NCI-H82 treated with DMSO at 0.1 percent for 48 hours (cell line): ENCODE measurements at regions not wholly inside any gene's neighbourhood (a gene's known extent, or its start where the extent isn't known, plus 50 kb on each side); places are given as distances from the start of the nearest gene placed in this dataset.

Experiments
- DNase-seq: peaks from one replicate; lab custom pipeline; 2025; ENCODE audit not compliant: unreplicated experiment; lab: John Stamatoyannopoulos, UW

DNA sequence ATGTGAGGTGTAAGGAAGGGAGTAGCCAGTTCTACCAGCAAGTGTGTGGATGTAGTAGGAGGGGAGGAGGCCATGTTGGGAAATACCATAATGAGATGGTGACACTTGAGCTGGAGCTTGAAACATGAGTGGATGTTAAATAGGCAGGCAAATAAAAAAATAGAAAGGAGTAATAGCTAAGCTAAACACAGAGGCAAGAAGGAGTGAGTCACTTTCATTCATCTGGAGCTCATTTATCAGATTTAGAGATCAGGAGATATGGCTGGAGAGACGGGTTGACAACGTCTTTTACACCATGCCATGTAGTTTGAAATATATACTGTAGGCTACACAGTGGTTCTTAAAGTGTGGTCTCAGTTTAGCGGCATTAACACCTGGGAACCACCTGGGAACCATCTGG is 390.5 kb downstream of the DIPK2A start:
- no peak for DNase-seq

- DNase-seq: no peak
Observed at GRCh38 chr3:144363856-144364255, 392.2 kb downstream of the DIPK2A start.

DNA sequence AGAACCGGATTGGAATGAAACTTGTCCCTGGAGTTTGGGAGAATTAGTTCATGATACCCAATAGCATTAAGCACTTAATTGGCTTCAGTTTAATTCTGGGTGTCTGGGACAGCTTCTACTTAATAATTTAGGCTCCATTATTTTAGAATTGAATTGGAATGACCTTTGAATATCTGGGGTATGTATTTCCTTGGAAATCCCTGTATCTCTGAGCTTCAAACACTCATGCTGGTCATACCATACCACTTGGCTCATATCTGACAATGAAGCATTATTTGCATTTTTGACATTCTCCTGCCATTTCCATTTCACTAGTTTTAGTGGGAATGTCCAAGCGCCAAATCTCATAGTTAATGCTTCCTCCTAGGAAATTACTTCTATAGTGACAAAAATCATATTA is 393.1 kb downstream of the DIPK2A start:
- DNase-seq: peak; percentile 33

DNA sequence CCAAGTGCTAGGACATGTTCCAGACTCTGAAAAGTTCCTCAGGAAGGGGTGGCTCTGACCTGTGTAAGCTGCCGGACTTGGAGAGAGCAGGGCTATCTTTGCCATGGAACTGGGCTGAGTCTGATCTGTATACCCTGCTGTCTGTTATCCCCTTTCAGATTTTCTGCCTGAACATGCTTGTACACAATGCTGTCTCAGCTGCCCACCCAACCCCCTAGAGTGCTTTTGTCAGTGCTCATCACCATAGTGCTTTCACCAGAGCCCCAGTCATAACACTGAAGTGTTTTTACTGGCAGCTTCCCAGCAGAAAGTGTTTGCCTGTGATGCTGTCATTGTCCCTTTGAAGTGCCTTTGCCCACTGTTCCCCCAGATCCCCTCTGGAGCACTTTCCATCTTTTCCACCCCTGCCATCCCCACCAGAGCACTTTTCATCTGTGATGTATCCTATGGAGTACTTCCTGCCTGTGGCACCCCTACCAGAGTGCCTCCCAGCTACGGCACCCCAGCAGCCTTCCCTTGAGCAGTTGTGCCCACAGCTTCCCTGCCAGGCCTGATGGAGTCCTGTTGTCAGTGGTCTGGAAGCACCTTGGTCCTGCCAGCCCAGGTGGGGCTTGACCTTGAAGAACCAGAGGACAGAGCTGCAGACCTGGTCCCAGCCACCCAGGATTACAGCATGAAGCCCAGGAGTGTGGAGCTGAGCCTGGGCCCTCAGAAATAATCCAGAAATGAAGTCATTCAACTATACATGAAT is 397.7 kb downstream of the DIPK2A start:
- DNase-seq: no peak

DNA sequence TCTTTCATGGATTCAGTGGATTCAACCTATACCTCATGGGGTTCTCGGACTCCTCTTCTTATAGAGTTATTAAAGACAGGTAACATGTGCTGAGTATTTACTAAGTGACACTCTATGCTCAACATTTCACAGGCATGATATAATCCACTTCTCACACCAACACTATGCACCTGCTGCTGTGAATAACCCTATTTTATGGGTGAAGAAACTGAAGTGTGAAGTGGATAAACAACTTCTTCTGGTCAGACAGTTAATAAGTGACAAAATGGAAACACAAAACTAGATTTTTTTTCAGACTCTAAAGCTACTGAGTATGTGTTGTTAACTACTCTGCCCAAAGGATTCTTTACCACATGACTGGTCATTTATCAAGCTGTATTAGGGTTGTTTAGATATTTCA is 403.5 kb downstream of the DIPK2A start:
- DNase-seq: no peak

GRCh38 chr3:144380849-144381248 is 409.2 kb downstream of the DIPK2A start:
- DNase-seq: no peak

DNA sequence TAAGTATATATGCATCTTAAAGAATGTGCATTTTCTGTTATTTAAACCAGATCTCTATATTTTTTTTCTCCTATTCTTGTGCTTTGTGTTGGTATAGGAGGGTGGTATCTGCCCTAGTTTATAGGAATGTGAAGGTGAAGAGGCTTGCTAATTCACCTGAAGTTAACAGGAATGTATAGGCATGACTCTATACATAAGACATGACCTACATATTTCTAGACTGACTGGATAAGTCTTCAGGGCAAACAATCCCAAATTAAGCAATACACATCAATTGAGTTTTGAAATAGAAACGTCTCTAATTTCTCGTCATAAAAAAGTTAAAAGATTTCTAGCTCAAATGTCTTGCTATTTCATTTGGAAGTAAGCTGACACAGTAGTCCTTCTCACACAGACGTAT is 410.0 kb downstream of the DIPK2A start:
- DNase-seq: no peak

DNA sequence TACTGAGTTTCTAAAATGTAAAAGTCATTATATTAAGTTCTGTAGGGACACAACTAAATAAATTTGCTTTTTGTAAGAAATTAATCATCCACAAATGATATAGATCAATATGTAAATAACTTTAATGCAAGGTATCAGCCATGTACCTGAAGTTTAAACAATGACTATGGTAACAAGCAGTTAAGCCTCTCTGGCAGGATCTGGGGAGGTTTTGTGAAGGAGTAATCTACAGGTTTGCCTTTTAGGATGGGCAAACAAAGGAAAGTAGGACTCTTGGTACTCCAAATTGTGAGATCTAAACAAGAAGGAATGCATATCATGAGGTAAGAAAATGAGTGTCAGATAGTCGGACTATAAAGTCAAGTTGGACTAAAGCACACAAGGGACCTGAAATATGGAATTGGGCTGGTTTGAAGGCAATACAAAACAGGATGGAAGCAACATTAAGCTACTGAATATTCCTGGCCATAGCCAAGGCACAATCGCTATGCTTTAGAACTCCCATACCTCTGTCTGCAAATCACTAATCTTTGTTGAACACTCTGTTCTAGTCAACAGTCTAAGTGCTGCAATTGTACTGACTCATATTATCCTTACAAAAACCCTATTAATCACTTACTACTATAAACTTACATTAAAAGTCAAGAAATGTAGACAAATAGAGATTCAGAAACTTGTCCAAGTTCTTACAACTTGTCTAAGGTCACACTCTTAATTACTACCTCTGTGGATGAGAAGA is 412.8 kb downstream of the DIPK2A start:
- DNase-seq: no peak

- no peak for DNase-seq
Observed at GRCh38 chr3:144390786-144391185, 419.2 kb downstream of the DIPK2A start.

DNA sequence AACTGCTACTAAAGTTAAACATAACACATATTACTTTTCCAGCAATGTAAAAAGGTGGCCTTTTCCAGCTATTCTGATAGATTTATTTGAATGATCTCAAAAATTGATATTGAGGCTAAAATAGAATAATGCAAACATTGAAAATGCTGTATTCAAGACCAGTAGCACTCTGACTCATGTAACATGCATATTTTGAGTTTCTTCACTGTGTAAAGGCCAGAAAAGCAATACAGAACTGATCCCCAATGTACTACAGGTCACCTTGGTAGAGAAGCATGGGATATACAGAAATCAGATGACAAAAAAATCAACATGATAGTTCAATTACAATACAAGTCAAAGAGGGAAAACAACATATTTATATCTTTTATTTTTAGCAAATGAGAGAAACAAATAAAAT is 419.6 kb downstream of the DIPK2A start:
- DNase-seq: no peak

DNA sequence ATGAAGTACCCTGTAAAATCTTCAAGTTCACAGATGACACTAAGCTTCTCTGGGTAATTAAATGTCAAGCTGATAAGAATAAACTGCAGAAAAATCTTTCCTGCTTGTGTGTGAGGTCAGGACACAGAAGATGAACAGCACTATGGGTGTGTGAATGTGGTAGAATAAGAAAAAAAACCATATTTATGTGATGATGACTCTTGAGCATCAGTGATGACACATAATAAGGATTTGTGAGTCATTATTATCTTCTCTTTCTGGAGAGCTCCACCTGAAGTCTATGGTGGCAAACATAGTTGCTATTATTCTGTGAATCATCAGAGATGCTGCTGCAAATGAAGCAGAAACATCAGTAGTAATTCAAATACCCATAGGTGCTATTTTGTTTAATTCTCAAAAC is 422.4 kb downstream of the DIPK2A start:
- no peak for DNase-seq

DNA sequence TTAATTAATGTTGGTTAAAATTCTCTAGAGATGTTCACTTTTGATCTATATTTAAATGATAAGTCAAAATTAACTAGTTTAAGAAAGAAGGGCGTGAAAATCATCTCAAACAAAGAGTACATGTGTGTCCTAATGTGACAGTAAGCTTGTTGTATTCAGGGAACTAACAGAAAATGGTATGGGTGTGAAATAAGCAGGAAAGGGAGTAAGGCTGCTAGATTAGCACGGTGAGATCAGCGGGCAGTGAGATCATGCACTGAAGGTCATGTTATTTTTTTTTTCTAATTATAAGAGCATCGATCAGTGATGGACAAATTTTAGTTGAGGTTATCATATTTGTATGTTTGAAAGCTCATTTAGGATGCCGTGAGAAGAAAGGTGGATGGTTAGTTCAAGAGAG is 430.8 kb downstream of the DIPK2A start:
- DNase-seq: no peak

GRCh38 chr3:144403040-144403457 is 431.4 kb downstream of the DIPK2A start:
- peak; percentile 38 for DNase-seq

GRCh38 chr3:144407335-144407734 is 435.7 kb downstream of the DIPK2A start:
- no peak for DNase-seq

DNA sequence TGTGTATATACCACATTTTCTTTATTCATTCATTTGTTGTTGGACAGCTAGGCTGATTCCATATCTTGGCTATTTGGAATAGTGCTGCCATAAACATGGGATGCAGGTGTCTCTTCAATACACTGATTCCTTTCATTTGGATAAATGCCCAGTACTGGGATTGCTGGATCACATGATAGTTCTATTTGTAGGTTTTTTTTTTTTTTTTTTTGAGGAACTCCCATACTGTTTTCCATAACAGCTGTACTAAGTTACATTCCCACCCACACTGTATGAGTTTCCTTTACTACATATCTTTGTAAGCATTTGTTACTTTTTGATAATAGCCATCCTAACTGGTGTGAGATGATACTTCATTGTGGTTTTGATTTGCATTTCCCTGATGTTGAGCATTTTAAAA is 437.7 kb downstream of the DIPK2A start:
- no peak for DNase-seq

DNA sequence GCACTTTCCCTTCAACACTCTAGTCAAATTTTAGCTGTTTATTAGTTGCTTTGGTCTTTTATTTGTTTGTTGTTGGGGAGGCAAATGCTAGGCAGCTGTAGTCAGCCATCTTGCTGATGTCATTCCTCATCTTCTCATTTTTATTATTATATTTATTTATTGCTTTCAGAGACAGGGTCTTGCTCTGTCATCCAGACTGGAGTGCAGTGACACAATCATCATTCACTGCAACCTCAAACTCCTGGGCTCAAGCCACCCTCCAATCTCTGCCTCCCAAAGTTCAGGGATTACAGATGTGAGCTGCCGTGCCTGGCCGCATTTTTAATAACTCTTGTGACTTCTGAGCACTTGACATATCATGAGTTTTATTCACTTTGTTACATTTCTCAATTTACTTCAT is 441.4 kb downstream of the DIPK2A start:
- no peak for DNase-seq

DNA sequence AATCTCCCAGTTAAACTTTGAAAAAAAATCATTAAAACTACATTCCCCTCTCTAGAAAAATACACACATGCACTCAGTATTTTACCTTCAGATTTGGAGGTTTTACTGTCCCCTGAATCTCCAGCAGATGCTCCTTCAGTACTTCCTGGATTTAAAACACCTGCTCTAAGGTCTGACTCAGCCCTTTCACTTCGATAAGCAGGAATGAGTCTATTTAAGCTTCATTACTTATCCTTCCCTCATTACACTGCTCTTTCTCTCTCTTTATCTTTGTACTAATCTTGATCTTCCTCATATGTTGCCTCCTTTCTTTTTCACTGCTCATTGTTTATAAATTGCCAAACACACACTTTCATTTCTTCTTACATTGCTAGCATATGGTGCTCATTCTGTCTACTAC is 443.9 kb downstream of the DIPK2A start:
- peak; percentile 55 for DNase-seq

- no peak for DNase-seq
Observed at GRCh38 chr3:144424606-144425005, 453.0 kb downstream of the DIPK2A start.

GRCh38 chr3:144426366-144426765 is 454.7 kb downstream of the DIPK2A start:
- DNase-seq: no peak

GRCh38 chr3:144426967-144427366 is 455.3 kb downstream of the DIPK2A start:
- no peak for DNase-seq

DNA sequence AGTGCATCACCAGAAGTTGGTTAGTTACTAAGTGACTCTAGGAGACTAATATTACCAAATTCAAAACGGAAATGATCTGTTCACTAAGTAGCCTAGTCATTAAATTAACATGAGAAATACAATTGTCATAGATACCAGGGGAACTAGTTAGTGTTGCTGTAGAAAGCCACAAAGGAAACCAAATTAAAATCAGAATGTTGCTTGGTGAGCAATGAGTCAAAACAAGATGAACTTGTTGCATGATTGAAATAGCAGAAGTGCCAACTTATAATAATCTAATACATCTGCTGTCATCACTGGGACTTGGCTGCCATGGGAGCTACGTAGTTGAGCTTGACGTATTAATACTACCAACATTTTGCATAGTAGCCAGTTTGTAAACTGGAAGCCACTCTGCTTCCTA is 458.1 kb downstream of the DIPK2A start:
- no peak for DNase-seq

- DNase-seq: no peak
Observed at GRCh38 chr3:144431134-144431533, 459.5 kb downstream of the DIPK2A start.

DNA sequence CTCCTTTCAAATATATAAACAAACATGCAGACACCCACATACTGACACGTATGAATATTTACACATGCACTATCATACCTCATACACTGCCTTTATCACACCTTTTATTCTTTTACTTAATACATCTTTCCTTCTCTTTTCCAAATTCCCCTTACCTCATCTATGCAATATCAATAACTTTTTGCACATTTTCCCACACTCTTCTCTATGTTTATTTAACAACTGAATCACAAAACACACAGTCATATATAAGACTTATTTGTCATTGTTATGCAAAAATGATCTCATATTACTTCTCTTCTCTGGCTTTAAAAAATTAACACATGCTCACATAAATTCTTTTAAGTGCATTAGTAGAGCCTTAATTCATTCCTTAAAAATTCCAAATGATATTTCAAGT is 461.4 kb downstream of the DIPK2A start:
- no peak for DNase-seq
